NCI-H2107 (cell line): ENCODE measurements at regions not wholly inside any gene's neighbourhood (a gene's known extent, or its start where the extent isn't known, plus 50 kb on each side); places are given as distances from the start of the nearest gene placed in this dataset.

Experiments
- DNase-seq: peaks from one replicate; lab custom pipeline; 2025; lab: John Stamatoyannopoulos, UW

DNA sequence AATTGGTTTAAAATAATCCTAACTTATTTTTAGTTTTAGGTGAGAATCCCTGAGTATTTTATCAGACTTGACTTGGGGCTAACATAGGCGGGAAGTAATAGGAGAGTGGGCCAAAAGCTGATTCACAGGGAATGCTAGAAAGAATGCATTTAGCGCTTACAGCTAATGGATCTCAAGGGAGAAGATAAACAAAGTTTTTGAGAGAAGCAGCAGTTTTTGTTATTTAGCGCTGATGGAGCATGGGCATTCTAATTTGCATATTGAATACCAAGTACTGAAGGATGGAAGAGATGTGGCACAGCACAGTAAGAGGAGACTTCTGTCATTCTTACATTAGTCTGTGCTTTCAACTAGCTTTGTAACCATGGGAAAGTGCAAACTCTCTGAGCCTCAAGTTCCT lies 436.0 kb upstream of the FBXO33 start:
- DNase-seq, result no peak

DNA sequence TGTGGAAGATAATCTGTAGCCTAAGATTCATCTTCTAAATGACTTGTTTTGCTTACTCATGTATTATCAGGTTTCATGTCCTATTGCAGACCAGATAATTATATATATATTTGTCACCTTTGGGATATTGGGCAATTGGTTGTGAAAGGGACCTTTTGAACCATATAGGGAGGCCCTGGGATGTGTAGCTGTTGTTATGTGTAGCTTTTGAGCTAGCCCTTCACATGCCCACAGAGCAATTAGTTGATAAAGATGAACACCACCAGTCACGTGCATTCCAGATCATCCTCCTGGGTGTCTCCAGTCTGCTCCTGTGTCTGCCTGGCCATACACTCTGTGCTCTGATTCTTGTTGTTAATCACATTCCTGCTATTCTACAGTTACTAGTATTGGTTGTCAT lies 431.2 kb upstream of the FBXO33 start:
- no peak for DNase-seq

DNA sequence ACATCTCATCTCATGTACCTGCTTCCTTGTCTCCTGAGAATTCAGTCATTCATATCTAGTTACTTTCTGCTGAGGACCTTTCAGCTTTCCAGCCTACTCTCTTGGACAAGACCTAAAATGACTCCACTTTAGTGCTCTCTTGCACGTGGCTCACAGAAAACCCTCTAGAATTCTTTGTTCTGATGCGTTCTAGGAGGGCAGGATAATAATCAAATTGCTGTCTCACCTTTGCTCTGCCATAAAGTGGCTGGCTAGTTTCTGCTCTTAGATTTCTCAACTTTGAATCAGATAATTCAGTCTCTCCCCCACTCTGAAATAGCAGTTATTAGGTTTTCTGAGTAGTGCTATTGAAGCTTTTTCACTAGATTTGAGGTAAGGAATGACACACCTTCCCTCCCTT lies 429.5 kb upstream of the FBXO33 start:
- DNase-seq, result no peak

DNA sequence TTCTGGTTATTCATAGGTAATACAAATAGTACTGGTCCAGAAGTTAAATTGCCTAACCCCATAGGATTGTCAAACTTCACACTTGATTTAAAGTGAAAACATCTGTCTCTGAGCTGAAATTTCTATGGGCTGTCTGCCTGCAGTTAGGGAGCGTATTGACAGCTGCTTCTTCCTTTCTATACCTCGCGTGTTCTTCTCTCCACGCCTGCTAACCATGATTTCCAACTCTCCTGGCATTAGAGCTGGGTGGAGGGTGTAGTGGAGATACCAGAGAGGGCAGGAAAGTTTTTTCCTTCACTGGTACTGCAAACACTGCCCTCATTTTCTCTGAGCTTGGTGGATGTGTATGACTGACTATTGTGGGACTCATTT lies 429.0 kb upstream of the FBXO33 start:
- no peak for DNase-seq

DNA sequence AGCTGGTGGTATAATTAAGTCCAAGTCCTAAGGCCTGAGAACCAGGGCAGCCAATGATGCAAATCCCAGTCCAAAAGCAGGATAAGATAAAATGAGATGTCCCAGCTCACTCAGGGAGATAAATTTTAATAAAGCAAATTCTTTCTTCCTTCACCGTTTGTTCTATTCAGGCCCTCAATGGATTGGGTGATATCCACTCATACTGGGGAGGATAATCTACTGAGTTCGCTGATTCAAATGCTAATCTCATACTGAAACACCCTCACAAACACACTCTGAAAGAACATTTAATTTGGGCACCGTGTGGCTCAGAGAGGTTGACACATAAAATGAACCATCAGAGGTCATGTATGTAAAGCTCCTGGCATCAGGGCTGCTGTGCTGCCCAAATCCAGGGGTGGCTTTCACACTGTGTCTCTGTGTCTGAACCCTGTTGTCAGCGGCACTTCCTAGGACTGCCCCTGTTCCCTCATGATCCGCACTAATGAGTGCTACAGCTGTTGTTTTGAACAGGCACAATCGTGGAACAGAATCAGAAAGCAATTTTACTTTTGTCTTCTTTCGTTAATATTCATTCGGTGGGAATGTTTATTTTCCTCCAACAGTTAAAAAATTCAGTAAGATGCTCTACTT lies 428.5 kb upstream of the FBXO33 start:
- DNase-seq, result no peak

DNA sequence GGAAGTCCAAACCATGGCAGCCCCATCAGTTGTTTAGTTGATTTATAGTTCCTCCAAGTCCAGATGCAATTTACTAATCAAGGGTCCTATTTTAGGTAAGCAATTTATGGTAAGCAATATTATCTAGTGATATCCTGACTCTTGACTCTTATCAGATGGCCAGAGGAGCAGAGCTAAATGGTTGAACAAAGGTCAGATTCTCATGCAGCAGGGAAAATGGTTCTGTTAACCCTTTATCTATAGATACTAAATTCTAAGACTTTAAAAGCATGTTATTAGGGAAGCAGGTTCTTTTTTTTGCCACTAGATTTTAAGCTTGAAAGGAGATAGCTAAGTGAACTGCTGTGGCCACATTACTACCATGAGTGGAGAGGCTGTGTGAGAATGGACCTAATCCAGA lies 427.1 kb upstream of the FBXO33 start:
- DNase-seq, result no peak

DNA sequence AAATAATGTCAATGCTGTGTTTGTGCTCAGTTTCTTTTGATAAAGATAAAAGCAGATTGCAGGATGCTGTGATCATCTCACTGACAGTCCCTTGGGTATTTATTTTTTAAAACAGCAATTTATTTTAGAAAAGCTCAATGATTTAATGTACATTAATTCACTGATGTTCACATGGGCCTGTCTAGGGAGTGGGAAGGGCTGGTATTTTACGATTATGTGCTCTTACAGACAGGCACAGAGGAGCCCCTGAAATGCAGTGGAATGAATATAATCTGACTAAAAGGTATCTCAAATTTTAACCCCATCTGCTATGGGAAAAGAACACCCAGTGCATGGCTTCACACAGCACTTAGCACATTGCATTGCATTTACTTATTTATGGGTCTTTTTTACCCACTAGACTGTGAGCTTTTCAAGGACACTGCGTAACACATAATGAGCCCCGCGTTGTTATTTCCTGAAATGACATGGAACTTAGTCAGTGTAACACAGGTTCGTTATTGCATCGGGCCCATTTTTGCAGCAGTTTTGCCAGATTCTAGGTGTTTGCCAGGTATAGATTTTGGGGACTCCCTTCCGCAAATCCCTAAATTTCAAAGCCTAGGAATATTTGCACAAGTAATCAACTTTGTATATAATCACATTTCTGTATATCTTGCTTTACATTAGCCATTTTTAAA lies 425.3 kb upstream of the FBXO33 start:
- no peak for DNase-seq

DNA sequence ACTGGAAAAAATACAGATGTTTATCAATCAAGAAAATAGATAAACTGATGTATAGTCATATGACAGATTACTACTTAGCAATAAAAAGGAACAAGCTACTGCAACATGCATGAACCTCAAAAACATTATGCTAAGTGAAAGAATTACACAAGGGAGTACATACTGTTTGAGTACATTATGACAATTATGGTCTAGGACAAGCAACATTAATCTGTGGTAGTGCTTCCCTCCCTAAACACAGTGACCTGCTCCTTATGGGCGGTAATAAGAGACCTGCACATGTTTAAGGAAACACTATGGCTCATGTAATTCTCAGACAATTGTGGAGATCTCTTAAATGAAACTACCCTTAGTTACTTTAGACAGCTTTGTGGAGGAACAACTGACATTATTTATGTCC lies 421.2 kb upstream of the FBXO33 start:
- no peak for DNase-seq

DNA sequence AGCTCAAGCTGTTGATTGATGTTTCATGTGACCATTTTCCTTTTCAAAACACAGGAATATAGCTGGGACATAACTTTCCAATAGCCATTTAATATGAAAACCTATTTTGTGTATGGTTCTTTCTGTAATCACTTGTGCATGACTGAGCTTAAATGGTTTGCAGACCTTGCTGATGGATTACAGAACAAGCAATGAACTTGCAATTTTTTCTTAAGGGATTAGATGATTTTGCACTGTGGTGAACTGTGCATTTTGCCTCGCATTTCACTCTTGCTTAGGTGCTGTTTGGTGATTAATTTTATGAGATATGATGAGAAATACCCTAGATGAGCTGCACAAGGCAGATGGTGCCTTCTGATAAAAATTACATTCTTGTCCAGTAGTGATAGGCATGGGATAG lies 419.0 kb upstream of the FBXO33 start:
- no peak for DNase-seq

DNA sequence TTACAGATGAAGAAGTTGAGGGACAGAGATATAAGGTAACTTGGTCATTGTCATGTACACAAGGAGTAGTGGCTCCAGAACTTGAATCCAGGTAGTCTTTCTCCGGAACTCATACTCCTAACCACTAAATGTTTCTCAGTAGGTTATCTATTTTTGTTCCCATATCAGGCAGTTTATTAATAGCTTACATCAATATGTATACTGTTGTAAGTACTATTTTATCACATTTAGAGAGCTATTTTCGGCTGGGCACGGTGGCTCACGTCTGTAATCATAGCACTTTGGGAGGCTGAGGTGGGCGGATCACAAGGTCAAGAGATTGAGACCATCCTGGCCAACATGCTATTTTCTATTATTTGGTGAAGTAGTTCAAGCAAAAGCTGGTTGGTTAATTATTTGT lies 415.6 kb upstream of the FBXO33 start:
- DNase-seq, result no peak

DNA sequence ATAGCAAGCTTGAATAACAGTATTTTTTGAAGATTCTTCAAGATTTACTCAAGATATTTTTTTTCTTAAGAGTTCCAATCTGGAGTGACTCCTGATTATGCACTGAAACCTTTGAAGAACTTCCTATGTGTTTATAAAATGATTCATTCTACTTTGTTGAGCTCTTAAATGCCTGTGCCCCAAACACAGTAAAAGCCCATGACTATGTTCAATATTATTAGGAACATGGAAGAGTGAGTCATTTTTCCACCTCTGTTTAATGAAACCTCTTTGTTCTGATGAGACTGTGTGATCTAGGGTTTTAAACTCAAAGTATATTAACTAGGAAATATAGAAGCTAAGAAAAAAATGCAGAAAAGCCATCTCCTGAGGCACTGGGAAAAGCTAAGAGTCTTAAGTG lies 415.0 kb upstream of the FBXO33 start:
- DNase-seq, result no peak

DNA sequence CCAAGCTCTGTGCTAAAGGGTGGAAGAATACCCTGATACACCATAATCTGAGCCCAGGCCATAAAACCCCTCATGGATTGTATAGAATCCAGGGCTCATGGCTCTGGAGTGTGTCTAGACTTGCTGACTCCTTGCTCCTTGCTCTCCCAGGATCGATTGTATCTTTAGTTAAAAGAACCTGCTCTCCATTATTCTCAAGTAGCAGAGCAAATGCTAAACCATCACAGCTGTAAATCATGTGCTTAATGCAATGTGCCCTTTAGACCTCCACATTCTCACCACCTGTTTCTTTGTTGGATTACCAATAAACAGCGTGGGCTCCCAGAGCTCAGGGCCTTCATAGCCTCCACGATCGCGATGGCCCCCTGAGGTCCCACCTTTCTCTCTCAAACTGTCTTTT lies 411.6 kb upstream of the FBXO33 start:
- DNase-seq, result no peak

DNA sequence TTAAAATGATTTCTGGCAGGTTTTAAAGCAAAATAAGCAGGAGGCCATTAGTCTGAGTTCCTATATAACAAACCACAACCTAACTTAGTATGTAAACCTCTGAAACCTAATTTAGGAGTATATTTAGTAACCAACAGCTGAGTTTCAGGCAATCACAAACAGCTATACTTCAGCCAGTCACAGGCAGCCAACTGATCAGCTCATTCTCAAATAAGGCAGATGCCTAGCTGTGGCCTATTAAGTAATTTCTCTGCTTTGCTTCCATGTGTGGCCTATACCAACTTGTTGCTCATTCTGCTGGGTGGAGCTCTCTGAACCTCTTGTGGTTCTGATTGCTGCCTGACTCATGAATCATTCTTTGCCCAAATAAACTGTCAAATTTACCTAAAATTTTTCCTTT lies 408.9 kb upstream of the FBXO33 start:
- no peak for DNase-seq

DNA sequence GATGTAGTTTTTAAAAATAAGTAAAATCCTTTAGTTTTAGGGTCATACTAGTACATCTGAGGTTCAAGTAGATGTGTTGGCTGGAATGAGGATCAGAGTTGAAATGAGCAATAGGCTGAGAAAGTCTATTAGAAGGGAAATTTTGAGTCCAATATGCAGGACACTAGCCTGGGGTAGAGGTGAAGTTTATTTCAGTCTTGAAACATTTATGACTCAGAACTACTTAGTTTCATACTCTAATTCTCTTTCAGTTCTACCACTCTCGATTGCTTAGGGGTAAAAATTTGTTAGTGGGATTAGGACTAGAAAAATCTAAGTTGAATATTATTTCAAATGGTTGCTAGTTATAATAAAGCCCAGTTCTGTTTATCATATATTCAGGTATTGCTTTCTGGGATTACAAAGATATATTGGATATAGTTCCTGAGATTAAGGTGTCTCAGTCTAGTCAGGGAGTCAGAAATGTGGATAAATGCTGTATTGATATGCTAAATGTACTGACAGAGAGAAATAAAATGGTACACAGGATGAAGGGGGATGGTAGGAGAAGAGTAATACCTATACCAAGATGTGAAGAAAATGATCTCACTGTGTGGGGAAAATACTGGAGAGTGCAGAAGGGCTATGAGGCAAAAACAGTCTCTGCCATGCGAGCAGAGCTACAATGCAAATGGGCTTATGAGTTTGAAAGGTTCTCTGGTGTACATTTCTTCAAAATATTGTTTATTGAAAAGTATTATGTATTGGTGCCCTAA lies 395.8 kb upstream of the FBXO33 start:
- DNase-seq, result no peak

DNA sequence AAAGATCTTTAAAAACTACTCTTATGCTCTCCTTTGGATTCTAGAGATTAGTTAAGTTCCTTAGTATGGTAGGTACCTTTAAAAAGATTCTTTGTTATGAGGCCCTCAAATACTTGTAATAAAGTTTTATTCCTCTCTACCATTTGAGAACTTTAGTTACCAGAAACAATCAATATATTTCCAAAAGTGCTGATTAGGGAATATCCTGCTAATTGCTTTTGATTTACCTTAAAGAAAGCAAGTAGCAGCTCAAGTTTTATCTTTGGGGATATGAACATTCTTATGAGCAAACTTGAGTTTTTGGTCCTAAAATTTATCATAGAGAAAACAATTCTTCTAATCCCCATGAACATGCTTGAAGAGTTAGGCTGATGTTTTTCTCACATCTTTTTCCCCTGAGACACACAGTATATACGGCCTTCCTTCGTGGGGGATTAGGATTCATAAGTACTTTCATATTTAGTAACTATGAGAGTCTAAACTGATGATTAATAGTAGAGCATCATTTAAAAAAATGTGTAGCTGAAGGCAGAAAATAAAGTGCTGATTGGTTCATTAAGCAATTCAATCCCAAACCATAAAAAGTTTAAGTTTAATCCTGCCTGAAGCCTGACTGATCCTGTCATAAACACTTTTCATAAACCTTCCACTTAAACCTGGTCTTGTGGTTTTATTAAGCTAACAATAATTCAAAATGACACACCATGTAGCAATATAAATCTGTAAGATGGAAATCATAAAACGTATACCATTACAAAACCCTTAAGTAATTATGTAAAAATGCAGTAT lies 380.5 kb upstream of the FBXO33 start:
- no peak for DNase-seq

DNA sequence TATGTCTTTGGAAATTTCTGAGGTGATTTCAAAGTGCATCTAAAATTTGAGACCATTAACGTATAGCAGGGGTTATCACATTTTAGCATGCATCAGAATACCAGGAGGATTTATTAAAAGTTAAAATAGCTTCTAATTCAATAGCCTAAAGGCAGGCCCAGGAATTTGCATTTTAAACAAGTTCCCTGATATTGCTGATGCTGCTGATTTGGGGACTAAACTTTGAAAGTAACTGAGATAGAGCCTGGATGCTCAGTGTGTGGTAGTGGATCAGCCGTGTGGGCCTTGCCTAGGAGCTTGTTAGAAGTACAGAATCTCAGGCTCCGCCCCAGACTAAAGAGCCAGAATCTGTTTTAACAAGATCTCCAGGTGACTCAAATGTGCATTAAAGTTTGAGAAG lies 375.0 kb upstream of the FBXO33 start:
- DNase-seq, result no peak

DNA sequence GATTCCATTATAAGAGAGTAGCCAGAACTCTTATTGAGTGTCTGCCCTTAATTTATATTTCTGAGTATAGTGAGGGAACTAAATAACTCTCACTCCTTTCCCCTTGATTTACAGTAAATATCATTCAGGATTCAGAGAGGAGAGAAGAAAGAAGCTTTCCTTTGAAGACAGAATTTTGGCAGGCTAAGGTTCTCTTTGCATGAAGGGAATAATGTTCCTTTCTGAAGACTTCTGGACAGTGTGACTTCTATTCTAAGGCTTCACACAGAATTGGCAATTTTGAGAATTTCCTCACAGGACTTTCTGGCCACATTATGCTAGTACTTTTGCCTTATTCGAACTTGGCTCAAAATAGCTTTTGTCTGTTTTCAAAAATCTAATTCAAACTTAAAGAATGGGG lies 352.2 kb upstream of the FBXO33 start:
- DNase-seq, result no peak

DNA sequence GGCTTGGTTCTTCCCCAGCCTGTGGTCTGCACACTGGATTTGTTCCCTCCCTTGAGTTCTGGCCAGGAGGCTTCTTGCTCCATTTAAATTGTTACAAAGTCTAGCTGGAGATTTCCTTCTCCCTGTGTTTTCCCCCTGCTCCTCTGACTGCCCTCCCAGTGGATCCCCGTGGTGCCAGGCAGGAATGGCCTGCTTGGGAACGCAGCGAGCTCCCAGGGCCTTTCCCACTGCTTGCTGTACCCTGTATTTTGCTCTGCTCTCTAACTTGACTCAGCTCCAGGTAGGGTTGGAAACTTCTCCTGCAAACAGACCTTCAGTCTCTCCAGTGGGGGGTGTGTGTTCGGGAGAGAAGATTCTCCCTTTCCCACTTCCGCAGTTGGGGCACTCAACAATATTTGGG lies 349.2 kb upstream of the FBXO33 start:
- no peak for DNase-seq

DNA sequence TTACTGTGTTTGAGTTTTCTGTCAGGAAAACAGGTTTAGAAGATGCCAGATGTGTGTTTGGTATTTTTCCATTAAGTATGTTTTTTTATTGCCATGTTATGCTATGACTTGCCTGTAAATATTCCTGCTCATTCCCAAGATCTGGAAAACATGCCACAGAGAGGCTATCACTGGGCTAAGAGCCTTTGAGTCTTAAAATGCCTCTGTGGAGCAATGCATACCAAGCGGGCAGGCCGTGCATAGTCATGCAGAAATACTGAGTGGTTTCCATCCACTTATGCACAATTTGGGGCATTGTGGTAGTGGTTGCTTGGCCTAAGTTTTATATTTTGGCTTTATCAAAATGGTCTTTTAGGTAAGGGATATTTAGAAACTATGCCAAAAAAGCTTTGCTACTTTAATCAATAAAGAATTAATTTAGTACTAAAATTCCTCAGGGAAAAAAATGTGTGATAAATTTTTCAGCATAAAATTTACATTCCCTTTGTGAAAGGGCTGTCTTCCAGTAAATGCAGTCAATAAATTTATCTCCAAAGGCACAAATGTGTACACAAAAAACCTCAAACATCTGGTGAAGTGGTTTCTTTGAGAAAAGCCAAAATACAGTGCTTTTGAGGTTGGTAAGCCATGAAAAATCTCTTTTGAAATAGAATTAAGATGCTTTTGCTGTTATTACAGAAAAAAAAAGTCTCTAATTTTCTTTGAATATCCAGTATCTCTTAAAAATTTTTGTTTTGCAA lies 341.3 kb upstream of the FBXO33 start:
- no peak for DNase-seq

DNA sequence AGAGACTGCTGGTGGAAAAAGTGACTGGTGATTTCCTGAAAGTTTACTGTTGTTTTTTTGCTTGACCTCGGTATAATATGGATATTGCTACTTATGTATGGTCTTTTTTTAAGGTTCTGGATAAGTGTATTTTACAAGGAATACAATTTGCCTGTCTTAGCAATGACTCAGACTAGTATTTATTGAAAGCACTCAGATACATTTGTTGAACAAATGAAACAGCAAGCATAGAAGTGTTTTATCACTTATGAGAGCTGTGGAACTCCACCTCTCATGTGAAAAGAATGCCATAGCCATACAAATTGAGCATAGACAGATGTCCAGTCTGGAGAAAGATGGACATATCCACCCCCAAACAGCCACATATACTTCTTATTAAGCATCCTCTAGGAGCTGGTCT lies 340.4 kb upstream of the FBXO33 start:
- DNase-seq, result no peak

DNA sequence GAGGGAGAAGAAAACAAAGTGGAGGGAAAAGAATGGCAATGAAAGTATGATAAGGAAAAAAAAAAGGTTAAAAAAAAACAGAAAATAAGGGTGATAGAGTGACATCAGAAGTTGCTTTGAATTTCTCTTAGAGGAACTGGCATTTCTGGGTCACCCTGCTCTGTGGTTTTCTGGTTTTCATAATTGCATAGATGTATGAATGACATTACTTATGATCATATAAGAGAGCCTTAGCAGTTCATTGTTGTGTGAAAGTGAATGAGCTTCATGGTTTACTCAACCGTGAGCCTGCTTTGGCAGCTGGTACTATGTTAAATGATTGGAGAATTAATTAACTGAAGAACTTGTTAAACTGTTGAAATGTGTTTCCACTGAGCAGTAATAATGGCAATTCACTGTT lies 336.4 kb upstream of the FBXO33 start:
- DNase-seq, result no peak

DNA sequence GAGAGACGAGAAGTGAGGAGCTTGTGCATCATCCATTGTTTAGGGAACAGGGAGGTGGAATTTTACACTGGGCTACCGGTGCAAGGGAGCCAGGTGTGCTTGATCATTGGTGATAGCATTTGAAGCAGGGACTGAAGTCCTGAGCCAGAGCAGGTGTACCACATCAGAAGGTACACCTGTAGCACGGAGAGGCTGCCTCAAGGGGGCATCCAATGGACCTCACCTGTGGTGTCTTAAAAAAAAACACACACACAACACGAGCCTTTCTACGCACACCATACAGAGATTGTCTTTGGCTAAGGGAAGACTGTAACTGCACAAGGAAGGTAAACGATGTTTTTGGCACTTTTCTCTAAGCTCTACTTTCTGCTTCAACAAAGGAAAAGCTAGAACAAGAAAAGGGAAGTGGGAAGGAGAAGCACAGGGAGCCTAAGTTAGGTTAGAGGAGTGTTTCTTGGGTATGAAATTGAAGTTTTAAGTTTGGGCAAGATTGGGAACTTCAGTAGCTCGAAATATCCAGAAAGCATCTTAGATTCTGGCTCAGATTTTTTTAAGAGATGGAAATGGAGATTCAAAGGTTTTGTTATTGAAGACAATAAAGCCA lies 334.3 kb upstream of the FBXO33 start:
- DNase-seq, result no peak
